ENCODE measurements at regions not wholly inside any gene's neighbourhood (a gene's known extent, or its start where the extent isn't known, plus 50 kb on each side); places are given as distances from the start of the nearest gene placed in this dataset.

DNA sequence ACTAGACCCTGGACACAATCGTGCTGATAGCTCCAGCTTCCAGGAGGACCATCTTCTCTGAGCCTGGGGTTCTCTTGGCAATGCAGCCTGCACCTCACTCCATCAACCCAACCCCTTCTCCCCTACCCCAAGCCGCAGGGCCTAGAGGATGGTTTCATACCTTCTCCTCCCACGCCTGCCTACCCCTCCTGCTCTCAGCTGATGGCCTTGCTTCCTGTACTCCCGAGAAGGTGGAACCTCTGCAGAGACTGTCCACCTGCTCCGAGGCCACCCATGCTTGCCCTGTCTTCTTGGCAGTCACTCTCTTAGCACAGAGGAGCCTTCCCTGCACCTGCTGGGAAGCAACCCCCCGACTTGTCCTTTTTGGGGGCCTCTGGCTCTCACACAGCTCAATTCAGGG lies 241.9 kb downstream of the IRX2 start:
- TF ChIP-seq CTCF (IDR thresholded peaks at IDR 0.05) (no peak), POLR2A (IDR thresholded peaks at IDR 0.05) (no peak)
